ENCODE measurements at regions not wholly inside any gene's neighbourhood (a gene's known extent, or its start where the extent isn't known, plus 50 kb on each side); places are given as distances from the start of the nearest gene placed in this dataset.

DNA sequence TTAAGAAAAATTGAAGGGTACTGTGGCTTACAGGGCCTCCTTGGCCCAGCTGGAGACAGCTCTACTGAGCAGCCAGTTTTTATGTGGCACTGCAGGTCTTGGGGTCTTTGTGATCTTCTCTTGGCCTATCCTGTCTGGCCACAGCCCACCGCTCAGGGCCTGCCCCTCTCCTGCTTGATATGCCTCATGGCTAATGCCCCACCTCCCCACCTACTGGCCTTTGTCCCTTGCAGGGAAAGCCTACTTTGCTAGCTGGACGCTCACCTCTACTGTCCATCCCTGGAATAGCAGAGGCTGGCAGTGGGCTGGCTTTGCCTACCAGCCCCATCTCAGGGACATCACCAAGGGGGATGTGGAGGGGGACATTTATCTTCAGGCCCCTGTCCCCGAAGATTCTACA is 134.1 kb downstream of the PJA1 start:
- H3K4me2 ChIP-seq (ENCODE audit: low read length), result no peak overlapping the region
- no peak for TF ChIP-seq EZH2phosphoT487 (IDR thresholded peaks at IDR 0.05; ENCODE audit: low read depth)
- TF ChIP-seq, protein P1, sequence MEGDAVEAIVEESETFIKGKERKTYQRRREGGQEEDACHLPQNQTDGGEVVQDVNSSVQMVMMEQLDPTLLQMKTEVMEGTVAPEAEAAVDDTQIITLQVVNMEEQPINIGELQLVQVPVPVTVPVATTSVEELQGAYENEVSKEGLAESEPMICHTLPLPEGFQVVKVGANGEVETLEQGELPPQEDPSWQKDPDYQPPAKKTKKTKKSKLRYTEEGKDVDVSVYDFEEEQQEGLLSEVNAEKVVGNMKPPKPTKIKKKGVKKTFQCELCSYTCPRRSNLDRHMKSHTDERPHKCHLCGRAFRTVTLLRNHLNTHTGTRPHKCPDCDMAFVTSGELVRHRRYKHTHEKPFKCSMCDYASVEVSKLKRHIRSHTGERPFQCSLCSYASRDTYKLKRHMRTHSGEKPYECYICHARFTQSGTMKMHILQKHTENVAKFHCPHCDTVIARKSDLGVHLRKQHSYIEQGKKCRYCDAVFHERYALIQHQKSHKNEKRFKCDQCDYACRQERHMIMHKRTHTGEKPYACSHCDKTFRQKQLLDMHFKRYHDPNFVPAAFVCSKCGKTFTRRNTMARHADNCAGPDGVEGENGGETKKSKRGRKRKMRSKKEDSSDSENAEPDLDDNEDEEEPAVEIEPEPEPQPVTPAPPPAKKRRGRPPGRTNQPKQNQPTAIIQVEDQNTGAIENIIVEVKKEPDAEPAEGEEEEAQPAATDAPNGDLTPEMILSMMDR (IDR thresholded peaks at IDR 0.05; ENCODE audit: low read depth, low read length), result no peak
- no peak overlapping the region for H3K27ac ChIP-seq (ENCODE audit: low read length)
- H2AFZ ChIP-seq (ENCODE audit: low read depth, low read length), result no peak overlapping the region
- H3K4me3 ChIP-seq (ENCODE audit: low read length), result no peak overlapping the region
- no peak overlapping the region for H3K9ac ChIP-seq (ENCODE audit: low read length)
- H3K4me1 ChIP-seq (ENCODE audit: low read length), result peaks cover 26% of the 10 kb centered on the region
- no peaks in the 10 kb centered on the region for H3K36me3 ChIP-seq (replicated peaks; ENCODE audit: low read depth, low read length)
- no peaks in the 10 kb centered on the region for H3K27me3 ChIP-seq (ENCODE audit: low read depth, low read length)
- H3K79me2 ChIP-seq (ENCODE audit: low read length), result no peaks in the 10 kb centered on the region
- no peaks in the 10 kb centered on the region for H3K9me3 ChIP-seq (ENCODE audit: insufficient read depth, low read length)
- no peaks in the 10 kb centered on the region for H4K20me1 ChIP-seq (ENCODE audit: insufficient read depth, low read length)

- no peak overlapping the region for H3K4me2 ChIP-seq (ENCODE audit: low read length)
- H3K4me1 ChIP-seq (ENCODE audit: low read length), result peaks cover 26% of the 10 kb centered on the region
- H3K9ac ChIP-seq (ENCODE audit: low read length), result no peak overlapping the region
- H3K4me3 ChIP-seq (ENCODE audit: low read length), result no peak overlapping the region
- H2AFZ ChIP-seq (ENCODE audit: low read depth, low read length), result no peak overlapping the region
- no peaks in the 10 kb centered on the region for H3K36me3 ChIP-seq (replicated peaks; ENCODE audit: low read depth, low read length)
- H3K79me2 ChIP-seq (ENCODE audit: low read length), result no peaks in the 10 kb centered on the region
- H3K9me3 ChIP-seq (ENCODE audit: insufficient read depth, low read length), result no peaks in the 10 kb centered on the region
- TF ChIP-seq, protein P1 (IDR thresholded peaks at IDR 0.05; ENCODE audit: low read depth, low read length), result no peak
- H4K20me1 ChIP-seq (ENCODE audit: insufficient read depth, low read length), result no peaks in the 10 kb centered on the region
- H3K27ac ChIP-seq (ENCODE audit: low read length), result no peak overlapping the region
- no peaks in the 10 kb centered on the region for H3K27me3 ChIP-seq (ENCODE audit: low read depth, low read length)
These were observed 135.5 kb downstream of the PJA1 start for GRCh38 chrX:69029771-69030170.

DNA sequence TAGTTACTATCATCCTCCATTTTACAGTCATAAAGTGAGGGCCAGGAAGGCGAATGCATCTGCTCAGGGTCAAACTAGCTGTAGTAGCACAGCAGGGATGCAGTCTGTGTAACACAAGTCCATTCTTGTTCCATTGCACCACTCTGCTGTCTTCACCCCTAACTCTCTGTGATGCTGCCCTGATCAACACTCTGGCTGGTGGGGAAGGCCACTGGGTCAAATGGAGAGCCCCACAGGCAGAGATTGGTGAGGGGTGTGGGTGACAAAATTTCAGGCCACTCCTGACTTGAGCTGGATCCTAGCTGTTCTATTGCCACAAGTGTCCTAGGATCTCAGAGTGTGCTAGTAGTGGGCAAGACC is 136.5 kb downstream of the PJA1 start:
- no peak overlapping the region; the same call in 1 of the 2 replicates for H3K4me3 ChIP-seq (ENCODE audit: low read length)
- no peaks in the 10 kb centered on the region for H4K20me1 ChIP-seq (ENCODE audit: insufficient read depth, low read length)
- no peak overlapping the region for H3K9ac ChIP-seq (ENCODE audit: low read length)
- TF ChIP-seq, protein P1 (IDR thresholded peaks at IDR 0.05; ENCODE audit: low read depth, low read length), result no peak
- no peak for TF ChIP-seq EZH2phosphoT487 (IDR thresholded peaks at IDR 0.05; ENCODE audit: low read depth)
- H3K4me1 ChIP-seq (ENCODE audit: low read length), result peaks cover 26% of the 10 kb centered on the region
- H3K4me2 ChIP-seq (ENCODE audit: low read length), result peak overlapping the region; percentile 62
- H3K79me2 ChIP-seq (ENCODE audit: low read length), result no peaks in the 10 kb centered on the region
- H2AFZ ChIP-seq (ENCODE audit: low read depth, low read length), result no peak overlapping the region
- H3K36me3 ChIP-seq (replicated peaks; ENCODE audit: low read depth, low read length), result no peaks in the 10 kb centered on the region
- H3K9me3 ChIP-seq (ENCODE audit: insufficient read depth, low read length), result no peaks in the 10 kb centered on the region
- H3K27me3 ChIP-seq (ENCODE audit: low read depth, low read length), result no peaks in the 10 kb centered on the region
- H3K27ac ChIP-seq (ENCODE audit: low read length), result no peak overlapping the region

GRCh38 chrX:69028006-69028760 is 137.1 kb downstream of the PJA1 start:
- H4K20me1 ChIP-seq (ENCODE audit: insufficient read depth, low read length), result no peaks in the 10 kb centered on the region
- peak overlapping the region; percentile 62 for H3K4me2 ChIP-seq (ENCODE audit: low read length)
- no peaks in the 10 kb centered on the region for H3K79me2 ChIP-seq (ENCODE audit: low read length)
- TF ChIP-seq EZH2phosphoT487 (IDR thresholded peaks at IDR 0.05; ENCODE audit: low read depth), result no peak
- TF ChIP-seq, protein P1 (IDR thresholded peaks at IDR 0.05; ENCODE audit: low read depth, low read length), result no peak
- H3K9ac ChIP-seq (ENCODE audit: low read length), result no peak overlapping the region
- H3K27me3 ChIP-seq (ENCODE audit: low read depth, low read length), result no peaks in the 10 kb centered on the region
- no peak overlapping the region for H2AFZ ChIP-seq (ENCODE audit: low read depth, low read length)
- no peak overlapping the region; the same call in 1 of the 2 replicates for H3K4me3 ChIP-seq (ENCODE audit: low read length)
- peaks cover 26% of the 10 kb centered on the region for H3K4me1 ChIP-seq (ENCODE audit: low read length)
- no peaks in the 10 kb centered on the region for H3K36me3 ChIP-seq (replicated peaks; ENCODE audit: low read depth, low read length)
- peak overlapping the region; percentile 2; the same call in 1 of the 2 replicates for H3K27ac ChIP-seq (ENCODE audit: low read length)
- no peaks in the 10 kb centered on the region for H3K9me3 ChIP-seq (ENCODE audit: insufficient read depth, low read length)

Measured in OCI-LY3 (cell line).